IMR-90 (cell line): ENCODE measurements at regions not wholly inside any gene's neighbourhood (a gene's known extent, or its start where the extent isn't known, plus 50 kb on each side); places are given as distances from the start of the nearest gene placed in this dataset.

Source experiments
- ATAC-seq: fragments of 200-7000 bp; cut with Tn5 transposase; 2 replicates; pipeline ENCODE4 v1.9.1; 2020; ENCODE audit warnings: low read depth, mild to moderate bottlenecking, moderate library complexity
- BruUV-seq: library from RNA; stranded (reverse); fragments of 400-500 nt; replicated peaks from 2 replicates; lab custom pipeline; 2021; lab: Mats Ljungman, UMichigan
- CTCF ChIA-PET: fragments of 300-600 bp; formaldehyde crosslinking; extraction: SDS; loops from one replicate; lab custom pipeline; 2021; ENCODE audit warnings: antibody characterized with exemption; lab: Yijun Ruan, JAX
- POLR2A ChIA-PET: fragments of 300-600 bp; sonication (Branson Sonifier 250); formaldehyde crosslinking; loops from one replicate; lab custom pipeline; 2022; ENCODE audit warnings: antibody characterized with exemption; ENCODE audit not compliant: unreplicated experiment; lab: Charles Lee
- DNase-seq: peaks from one replicate; pipeline ENCODE4 v3.0.0; 2013
- H2AFZ ChIP-seq: replicated peaks from 2 replicates; pipeline ENCODE3; 2013; ENCODE audit warnings: low read length, mild to moderate bottlenecking; ENCODE audit not compliant: poor library complexity
- H2AK5ac ChIP-seq: 2 replicates; pipeline ENCODE4 v1.6.1; 2013; ENCODE audit warnings: low read depth, low read length, inconsistent platforms
- H2AK9ac ChIP-seq: replicated peaks from 2 replicates; pipeline ENCODE3; 2013; ENCODE audit warnings: mild to moderate bottlenecking, low read depth, low read length, moderate library complexity; ENCODE audit not compliant: poor library complexity
- H2BK120ac ChIP-seq: 2 replicates; pipeline ENCODE4 v1.6.1; 2013; ENCODE audit warnings: low read depth, low read length, inconsistent platforms
- H2BK15ac ChIP-seq: 3 replicates; pipeline ENCODE4 v1.6.1; 2013; ENCODE audit warnings: low read depth, low read length, inconsistent platforms
- H2BK20ac ChIP-seq: 2 replicates; pipeline ENCODE4 v1.6.1; 2013; ENCODE audit warnings: low read depth, mild to moderate bottlenecking, inconsistent platforms, low read length, moderate library complexity
- H2BK5ac ChIP-seq: 2 replicates; pipeline ENCODE4 v1.6.1; 2013; ENCODE audit warnings: mild to moderate bottlenecking, low read depth, low read length, inconsistent platforms; ENCODE audit not compliant: poor library complexity, severe bottlenecking
- H3K14ac ChIP-seq: replicated peaks from 2 replicates; pipeline ENCODE4 v1.6.1; 2013; ENCODE audit warnings: low read depth, low read length, inconsistent platforms
- H3K18ac ChIP-seq: 2 replicates; pipeline ENCODE4 v1.6.1; 2013; ENCODE audit warnings: low read depth, low read length, control low read depth
- H3K23ac ChIP-seq: 2 replicates; pipeline ENCODE4 v1.6.1; 2013; ENCODE audit warnings: low read depth, low read length, inconsistent platforms
- H3K27ac ChIP-seq: 2 replicates; pipeline ENCODE4 v1.5.1; 2013; ENCODE audit warnings: mild to moderate bottlenecking, control low read depth, low read length; ENCODE audit not compliant: insufficient read depth
- H3K27me3 ChIP-seq: 2 replicates; pipeline ENCODE4 v1.6.1; 2013; ENCODE audit warnings: low read length; ENCODE audit not compliant: control insufficient read depth, insufficient read depth
- H3K36me3 ChIP-seq: 2 replicates; pipeline ENCODE4 v1.6.1; 2013; ENCODE audit warnings: low read length, mixed read lengths; ENCODE audit not compliant: control insufficient read depth, insufficient read depth
- H3K4ac ChIP-seq: 2 replicates; pipeline ENCODE4 v1.6.1; 2013; ENCODE audit warnings: low read depth, low read length, inconsistent platforms
- H3K4me1 ChIP-seq: 2 replicates; pipeline ENCODE4 v1.6.1; 2013; ENCODE audit warnings: low read length, mixed read lengths; ENCODE audit not compliant: control insufficient read depth, insufficient read depth
- H3K4me2 ChIP-seq: 2 replicates; pipeline ENCODE4 v1.6.1; 2013; ENCODE audit warnings: low read depth, mild to moderate bottlenecking, control low read depth, low read length, moderate library complexity
- H3K4me3 ChIP-seq: 2 replicates; pipeline ENCODE4 v1.5.1; 2013; ENCODE audit warnings: low read depth, mild to moderate bottlenecking, control low read depth, low read length, moderate library complexity; ENCODE audit not compliant: insufficient read depth
- H3K56ac ChIP-seq: 2 replicates; pipeline ENCODE4 v1.6.1; 2013; ENCODE audit warnings: low read length, inconsistent platforms; ENCODE audit not compliant: insufficient read depth; ENCODE audit errors: extremely low read depth
- H3K79me1 ChIP-seq, 2 experiments: 2 replicates each; pipeline ENCODE4 v1.6.1; 2013; ENCODE audit warnings: low read length in 2 of 2, inconsistent platforms in 1 of 2, low read depth in 1 of 2
- H3K9ac ChIP-seq: 2 replicates; pipeline ENCODE4 v1.6.1; 2013; ENCODE audit warnings: low read depth, low read length, control low read depth
- H3K9me1 ChIP-seq: 2 replicates; pipeline ENCODE4 v1.6.1; 2013; ENCODE audit warnings: low read length, inconsistent platforms; ENCODE audit not compliant: insufficient read depth
- H3K9me3 ChIP-seq: 2 replicates; pipeline ENCODE4 v1.6.1; 2013; ENCODE audit warnings: low read length; ENCODE audit not compliant: control insufficient read depth, insufficient read depth
- H4K20me1 ChIP-seq: 2 replicates; pipeline ENCODE4 v1.6.1; 2013; ENCODE audit warnings: low read length, inconsistent platforms; ENCODE audit not compliant: insufficient read depth
- H4K5ac ChIP-seq: 2 replicates; pipeline ENCODE4 v1.6.1; 2013; ENCODE audit warnings: mild to moderate bottlenecking, low read depth, low read length, control low read depth
- H4K8ac ChIP-seq, 2 experiments: 2 replicates each; pipeline ENCODE4 v1.6.1; 2013; ENCODE audit warnings: low read depth in 2 of 2, low read length in 2 of 2, control low read depth in 1 of 2, inconsistent platforms in 1 of 2
- H4K91ac ChIP-seq: 2 replicates; pipeline ENCODE4 v1.6.1; 2013; ENCODE audit warnings: low read depth, low read length, inconsistent platforms; ENCODE audit not compliant: insufficient read depth
- BHLHE40 ChIP-seq: fragments of 150-350 bp; IDR thresholded peaks from 2 replicates; pipeline ENCODE4 v1.6.1; 2016; ENCODE audit warnings: mild to moderate bottlenecking, low read depth, low read length
- CEBPB ChIP-seq: IDR thresholded peaks from 2 replicates; pipeline ENCODE4 v1.6.1; 2012; ENCODE audit warnings: low read depth, low read length, improper control_type of control experiment
- FOS ChIP-seq: fragments of 150-350 bp; IDR thresholded peaks from 2 replicates; pipeline ENCODE4 v1.6.1; 2016; ENCODE audit warnings: low read depth, low read length
- MAFK ChIP-seq: IDR thresholded peaks from 2 replicates; pipeline ENCODE4 v1.6.1; 2012; ENCODE audit warnings: low read depth, low read length, improper control_type of control experiment
- NFE2L2 ChIP-seq: fragments of 150-350 bp; IDR thresholded peaks from 2 replicates; pipeline ENCODE4 v1.6.1; 2016; ENCODE audit warnings: low read depth, mild to moderate bottlenecking, low read length
- RAD21 ChIP-seq: IDR thresholded peaks from 2 replicates; pipeline ENCODE4 v1.6.1; 2012; ENCODE audit warnings: low read length, improper control_type of control experiment
- RCOR1 ChIP-seq: IDR thresholded peaks from 2 replicates; pipeline ENCODE4 v1.6.1; 2012; ENCODE audit warnings: mild to moderate bottlenecking, low read length, improper control_type of control experiment; ENCODE audit not compliant: insufficient replicate concordance
- SMC3 ChIP-seq: fragments of 150-350 bp; IDR thresholded peaks from 2 replicates; pipeline ENCODE4 v1.6.1; 2016; ENCODE audit warnings: low read depth, mild to moderate bottlenecking, antibody characterized with exemption, low read length, moderate library complexity
- WGBS, 2 experiments: methylation state at CpG; one replicate each; pipeline versions ENCODE4 v1.1.5 to v1.1.7; 2013; ENCODE audit warnings: missing lambda C conversion rate in 2 of 2; ENCODE audit not compliant: insufficient read length in 1 of 2; ENCODE audit errors: extremely low coverage in 2 of 2; 5-methylcytosine and 5-hydroxymethylcytosine counted together
- dilution Hi-C: fragments of 300-500 bp; cut with HindIII; formaldehyde crosslinking; loops from one replicate; pipeline ENCODE4 v1.14.3; 2018; ENCODE audit warnings: low sequenced_read_pairs; ENCODE audit not compliant: unreplicated experiment
- in situ Hi-C: fragments of 300-500 bp; cut with MboI; formaldehyde crosslinking; loops from 3 replicates; pipeline ENCODE4 v1.14.3; 2019; ENCODE audit warnings: low sequenced_read_pairs, inconsistent platforms, mixed read lengths
- intact Hi-C: fragments of 100-400 bp; cut with micrococcal nuclease; formaldehyde crosslinking; loops from 2 replicates; pipeline ENCODE4 v1.10.0; 2022
- TF ChIP-seq, protein P1 (sequence below): fragments of 150-350 bp; IDR thresholded peaks from 2 replicates; pipeline ENCODE4 v1.6.1; 2016; ENCODE audit warnings: low read depth, mild to moderate bottlenecking, low read length, moderate library complexity, borderline replicate concordance
- TF ChIP-seq, protein P2 (sequence below): conservative IDR thresholded peaks from 2 replicates; pipeline ENCODE4 v1.5.1; 2012; ENCODE audit warnings: mild to moderate bottlenecking, low read depth, low read length, improper control_type of control experiment
- TF ChIP-seq, protein P3 (sequence below): fragments of 150-350 bp; IDR thresholded peaks from 2 replicates; pipeline ENCODE4 v1.6.1; 2017; ENCODE audit warnings: mild to moderate bottlenecking, antibody characterized with exemption, low read length, low read depth

DNA sequence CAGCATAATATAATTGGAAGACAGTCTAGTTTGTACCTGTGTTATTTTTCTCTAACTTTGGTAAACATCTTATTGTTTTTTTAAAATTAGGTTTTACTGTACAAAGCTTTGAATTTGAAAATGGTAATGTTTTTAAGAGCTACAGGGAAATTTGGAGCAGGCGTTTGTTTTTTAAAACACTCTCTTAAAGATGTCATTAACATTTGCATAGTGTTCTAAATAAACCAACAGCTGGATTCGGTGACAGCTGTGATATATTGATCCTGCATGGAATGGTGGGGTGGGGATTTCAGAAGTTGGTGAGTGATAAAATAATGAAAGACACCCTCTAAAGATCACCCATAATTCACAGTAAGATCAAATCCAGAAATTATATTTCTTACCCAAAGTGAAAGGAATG lies 97.9 kb upstream of the PRL start:
- Histone ChIP-seq H4K5ac (no peak overlapping the region), H3K9me3 (no peaks in the 10 kb centered on the region), H3K4me3 (no peak overlapping the region), H4K20me1 (no peaks in the 10 kb centered on the region), H2BK20ac (no peak overlapping the region), H3K27me3 (no peaks in the 10 kb centered on the region), H3K4me2 (no peak overlapping the region), H3K36me3 (no peaks in the 10 kb centered on the region), H4K91ac (no peak overlapping the region), H3K56ac (no peak overlapping the region), H3K14ac (no peak overlapping the region), H2AK9ac (no peak overlapping the region), H2AK5ac (no peak overlapping the region), H2AFZ (no peak overlapping the region), H3K4me1 (peaks cover under 1% of the 10 kb centered on the region; the same call in 1 of the 2 replicates), H4K8ac (no peak overlapping the region), H2BK5ac (no peak overlapping the region), H2BK15ac (no peak overlapping the region), H3K9ac (no peak overlapping the region), H3K79me1 (no peaks in the 10 kb centered on the region), H3K4ac (no peak overlapping the region), H3K23ac (no peak overlapping the region), H3K27ac (no peak overlapping the region), H3K18ac (no peak overlapping the region), H3K9me1 (no peaks in the 10 kb centered on the region), H2BK120ac (no peak overlapping the region)
- BruUV-seq = no TSS peak
- ChIA-PET POLR2A (no interaction called here), CTCF (no interaction called here)
- intact Hi-C loops (no loop called here), in situ Hi-C loops (no loop called here), dilution Hi-C loops (no loop called here)
- WGBS, 2 experiments = no CpG with 5 or more reads among the region's 2 CpGs
- TF ChIP-seq NFE2L2 (no peak), FOS (no peak), RCOR1 (no peak), RAD21 (no peak), BHLHE40 (no peak), MAFK (no peak), CEBPB (no peak), SMC3 (no peak)
- TF ChIP-seq, protein P1, sequence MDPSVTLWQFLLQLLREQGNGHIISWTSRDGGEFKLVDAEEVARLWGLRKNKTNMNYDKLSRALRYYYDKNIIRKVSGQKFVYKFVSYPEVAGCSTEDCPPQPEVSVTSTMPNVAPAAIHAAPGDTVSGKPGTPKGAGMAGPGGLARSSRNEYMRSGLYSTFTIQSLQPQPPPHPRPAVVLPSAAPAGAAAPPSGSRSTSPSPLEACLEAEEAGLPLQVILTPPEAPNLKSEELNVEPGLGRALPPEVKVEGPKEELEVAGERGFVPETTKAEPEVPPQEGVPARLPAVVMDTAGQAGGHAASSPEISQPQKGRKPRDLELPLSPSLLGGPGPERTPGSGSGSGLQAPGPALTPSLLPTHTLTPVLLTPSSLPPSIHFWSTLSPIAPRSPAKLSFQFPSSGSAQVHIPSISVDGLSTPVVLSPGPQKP = no peak
- TF ChIP-seq, protein P2, sequence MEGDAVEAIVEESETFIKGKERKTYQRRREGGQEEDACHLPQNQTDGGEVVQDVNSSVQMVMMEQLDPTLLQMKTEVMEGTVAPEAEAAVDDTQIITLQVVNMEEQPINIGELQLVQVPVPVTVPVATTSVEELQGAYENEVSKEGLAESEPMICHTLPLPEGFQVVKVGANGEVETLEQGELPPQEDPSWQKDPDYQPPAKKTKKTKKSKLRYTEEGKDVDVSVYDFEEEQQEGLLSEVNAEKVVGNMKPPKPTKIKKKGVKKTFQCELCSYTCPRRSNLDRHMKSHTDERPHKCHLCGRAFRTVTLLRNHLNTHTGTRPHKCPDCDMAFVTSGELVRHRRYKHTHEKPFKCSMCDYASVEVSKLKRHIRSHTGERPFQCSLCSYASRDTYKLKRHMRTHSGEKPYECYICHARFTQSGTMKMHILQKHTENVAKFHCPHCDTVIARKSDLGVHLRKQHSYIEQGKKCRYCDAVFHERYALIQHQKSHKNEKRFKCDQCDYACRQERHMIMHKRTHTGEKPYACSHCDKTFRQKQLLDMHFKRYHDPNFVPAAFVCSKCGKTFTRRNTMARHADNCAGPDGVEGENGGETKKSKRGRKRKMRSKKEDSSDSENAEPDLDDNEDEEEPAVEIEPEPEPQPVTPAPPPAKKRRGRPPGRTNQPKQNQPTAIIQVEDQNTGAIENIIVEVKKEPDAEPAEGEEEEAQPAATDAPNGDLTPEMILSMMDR = no peak
- TF ChIP-seq, protein P3, sequence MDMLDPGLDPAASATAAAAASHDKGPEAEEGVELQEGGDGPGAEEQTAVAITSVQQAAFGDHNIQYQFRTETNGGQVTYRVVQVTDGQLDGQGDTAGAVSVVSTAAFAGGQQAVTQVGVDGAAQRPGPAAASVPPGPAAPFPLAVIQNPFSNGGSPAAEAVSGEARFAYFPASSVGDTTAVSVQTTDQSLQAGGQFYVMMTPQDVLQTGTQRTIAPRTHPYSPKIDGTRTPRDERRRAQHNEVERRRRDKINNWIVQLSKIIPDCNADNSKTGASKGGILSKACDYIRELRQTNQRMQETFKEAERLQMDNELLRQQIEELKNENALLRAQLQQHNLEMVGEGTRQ = no peak
- ATAC-seq = no peak
- DNase-seq = no peak
